Pulmonary artery endothelial cell (primary cell): ENCODE measurements at regions not wholly inside any gene's neighbourhood (a gene's known extent, or its start where the extent isn't known, plus 50 kb on each side); places are given as distances from the start of the nearest gene placed in this dataset.
A peak's percentile ranks its signal among the peaks of the same experiment; 100 is the strongest.
"Not testable (repeated sequence)": the region's sequence is repeated elsewhere in the genome, so short reads cannot be mapped to it uniquely, and the experiment has no call there.

Experiments used
- DNase-seq: peaks from one replicate; pipeline ENCODE4 v3.0.0-alpha.2; 2011; ENCODE audit warnings: low read depth, low spot score

DNA sequence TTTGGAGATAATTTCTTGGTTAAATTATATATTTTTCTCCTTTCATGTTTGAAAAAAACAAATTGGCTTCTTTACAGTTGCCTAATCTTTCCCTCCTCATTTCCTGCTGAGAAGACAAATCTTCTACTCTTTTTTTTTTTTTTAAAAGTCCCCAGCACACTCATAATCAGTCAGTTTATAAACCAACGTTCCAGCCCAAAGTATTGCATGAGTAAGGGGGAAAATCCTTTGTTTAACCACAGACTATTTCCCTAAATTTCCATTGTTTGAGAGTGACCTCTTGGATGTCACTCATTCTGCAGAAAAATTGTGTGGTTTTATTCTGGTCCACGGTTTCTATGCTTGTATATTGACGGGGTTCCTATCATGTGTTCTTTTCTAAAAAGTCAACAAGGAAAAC lies 55.1 kb upstream of the TLR4 start:
- no peak for DNase-seq

DNA sequence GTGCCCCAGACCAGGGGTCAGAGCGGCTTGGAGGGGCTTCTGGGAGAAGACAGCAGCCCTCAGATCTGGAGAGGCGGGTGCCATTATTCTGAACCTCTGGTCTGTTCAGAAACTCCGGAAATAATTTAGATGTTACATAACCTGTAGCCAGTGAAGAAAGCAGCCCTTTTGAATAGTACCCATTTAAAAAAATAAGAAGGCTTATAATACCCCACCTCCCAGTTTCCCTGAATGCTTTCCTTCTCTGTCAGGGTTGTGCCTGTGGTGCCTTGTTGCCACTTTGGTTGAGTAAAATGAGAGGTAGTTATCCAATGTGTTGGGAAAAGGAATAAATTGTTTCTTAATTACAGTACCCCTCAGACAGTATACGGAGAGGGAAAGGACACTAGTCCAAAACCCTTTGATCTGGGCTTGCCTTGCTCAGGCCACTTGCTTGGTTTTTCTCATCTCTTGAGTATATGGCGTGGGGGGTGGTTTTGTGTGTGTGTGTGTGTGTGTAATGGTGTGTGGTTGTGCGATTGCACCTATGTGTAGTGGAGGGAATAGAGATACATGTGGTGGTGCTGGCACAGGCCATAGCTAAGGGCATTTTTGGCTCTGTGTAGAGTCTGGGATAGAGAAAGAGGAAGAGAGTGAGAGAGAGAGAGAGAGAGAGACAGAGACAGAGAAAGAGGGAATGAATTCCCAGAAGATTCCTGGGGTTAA lies 59.1 kb upstream of the TLR4 start:
- DNase-seq: no peak

DNA sequence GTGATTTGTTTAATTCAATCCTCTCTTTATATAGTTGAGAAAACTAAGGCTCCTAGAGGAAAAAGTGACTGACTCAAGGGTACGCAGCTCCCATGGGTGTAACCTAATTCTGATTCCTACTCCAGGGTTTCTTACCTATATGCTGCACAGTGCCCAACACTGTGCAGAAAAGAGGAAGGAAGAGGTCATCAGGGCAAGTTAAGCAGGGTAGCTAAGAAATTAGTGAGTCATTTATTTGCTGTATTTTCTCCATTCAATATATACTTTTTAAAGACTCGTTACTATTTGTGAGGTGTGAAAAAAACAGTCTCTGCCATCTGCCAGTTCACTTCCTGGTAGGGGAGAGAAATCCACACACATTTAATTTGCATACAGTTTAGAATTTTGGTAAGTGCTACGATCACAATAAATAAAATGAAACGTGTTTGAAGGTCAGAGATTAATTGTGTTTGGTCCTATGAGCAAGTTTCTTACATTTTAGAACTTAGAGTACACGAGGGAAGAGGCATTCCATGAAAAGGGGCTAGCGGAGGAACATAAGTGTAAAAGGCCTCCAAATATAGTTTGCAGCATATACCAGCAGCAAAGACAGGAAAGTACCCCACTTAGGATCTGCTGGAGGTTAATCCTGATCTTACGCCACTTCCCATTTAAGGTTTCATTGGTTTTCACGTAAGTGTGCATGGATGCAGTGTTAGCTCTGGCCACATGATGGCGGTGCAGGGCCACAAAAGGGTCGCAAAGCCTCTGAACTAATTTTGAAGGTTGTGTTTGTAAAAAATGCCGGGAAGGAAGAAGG lies 59.9 kb upstream of the TLR4 start:
- peak; percentile 5 for DNase-seq

DNA sequence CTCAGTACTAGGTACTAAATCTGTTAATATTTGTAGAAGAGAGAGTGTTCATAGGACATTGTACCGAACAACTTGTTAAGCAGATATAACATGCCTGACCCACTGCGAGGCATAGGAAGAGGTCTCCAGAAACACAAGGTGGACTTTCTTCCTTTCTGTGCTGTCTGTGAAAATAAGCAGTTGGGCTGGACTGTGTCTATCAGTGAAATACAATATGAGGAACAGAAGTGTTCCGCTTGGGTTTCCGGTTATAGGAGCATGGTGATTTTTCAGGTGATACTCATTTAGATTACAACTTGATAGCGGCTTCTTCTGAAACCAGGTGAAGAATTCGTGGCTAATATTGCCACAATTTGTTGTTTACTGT lies 60.9 kb upstream of the TLR4 start:
- no peak for DNase-seq

DNA sequence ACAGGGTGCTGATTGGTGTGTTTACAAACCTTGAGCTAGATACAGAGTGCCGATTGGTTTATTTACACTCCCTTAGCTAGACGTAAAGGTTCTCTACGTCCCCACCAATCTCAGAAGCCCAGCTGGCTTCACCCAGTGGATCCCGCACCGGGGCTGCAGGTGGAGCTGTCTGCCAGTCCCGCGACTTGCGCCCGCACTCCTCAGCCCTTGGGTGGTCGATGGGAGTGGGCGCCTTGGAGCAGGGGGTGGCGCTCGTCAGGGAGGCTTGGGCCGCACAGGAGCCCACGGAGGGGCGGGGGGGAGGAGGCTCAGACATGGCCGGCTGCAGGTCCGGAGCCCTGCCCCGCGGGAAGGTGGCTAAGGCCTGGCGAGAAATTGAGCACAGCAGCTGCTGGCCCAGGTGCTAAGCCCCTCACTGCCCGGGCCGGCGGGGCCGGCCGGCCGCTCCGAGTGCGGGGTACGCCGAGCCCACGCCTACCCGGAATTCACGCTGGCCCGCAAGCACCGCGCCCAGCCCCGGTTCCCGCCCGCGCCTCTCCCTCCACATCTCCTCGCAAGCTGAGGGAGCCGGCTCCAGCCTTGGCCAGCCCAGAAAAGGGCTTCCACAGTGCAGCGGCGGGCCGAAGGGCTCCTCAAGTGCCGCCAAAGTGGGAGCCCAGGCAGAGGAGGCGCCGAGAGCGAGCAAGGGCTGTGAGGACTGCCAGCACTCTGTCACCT lies 61.5 kb upstream of the TLR4 start:
- not testable (repeated sequence) for DNase-seq

DNA sequence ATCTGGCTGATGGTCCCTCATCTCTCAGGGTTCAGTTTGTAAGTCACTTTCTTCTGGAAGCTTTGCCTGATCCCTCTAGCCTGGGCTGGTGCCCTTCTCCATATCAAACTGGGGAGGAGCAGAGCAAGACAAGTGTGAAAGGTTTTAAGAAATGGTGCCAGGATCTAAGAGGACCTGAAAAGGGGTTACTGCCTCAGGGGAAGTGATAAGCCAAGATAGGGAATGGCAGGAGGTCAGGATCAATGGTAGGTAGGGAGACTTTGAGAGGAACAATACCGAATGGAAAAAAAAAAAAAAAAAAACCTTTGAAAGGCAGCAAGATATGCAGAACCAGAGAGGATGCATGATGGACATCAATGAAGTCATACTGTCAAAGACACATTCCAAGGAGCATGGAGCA lies 67.5 kb upstream of the TLR4 start:
- DNase-seq: no peak

DNA sequence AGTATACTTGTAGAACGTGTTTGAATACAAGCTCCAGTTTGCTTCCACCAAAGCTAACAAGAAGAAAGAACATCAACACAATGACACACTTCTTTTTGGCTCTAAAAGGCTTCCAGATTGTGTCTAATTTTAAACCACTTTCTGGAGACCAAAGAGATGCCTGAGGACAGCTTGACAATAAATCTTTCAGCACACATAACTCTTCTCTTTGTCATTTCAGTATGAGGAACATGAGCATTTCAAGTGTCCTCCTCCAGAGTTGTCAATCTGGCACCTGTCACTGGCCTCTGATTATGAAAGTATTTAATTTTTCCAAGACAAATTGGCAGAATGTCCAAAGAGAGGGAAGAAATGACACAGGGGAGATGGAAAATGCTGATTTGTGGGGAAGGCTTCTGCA lies 79.0 kb upstream of the TLR4 start:
- DNase-seq: no peak

DNA sequence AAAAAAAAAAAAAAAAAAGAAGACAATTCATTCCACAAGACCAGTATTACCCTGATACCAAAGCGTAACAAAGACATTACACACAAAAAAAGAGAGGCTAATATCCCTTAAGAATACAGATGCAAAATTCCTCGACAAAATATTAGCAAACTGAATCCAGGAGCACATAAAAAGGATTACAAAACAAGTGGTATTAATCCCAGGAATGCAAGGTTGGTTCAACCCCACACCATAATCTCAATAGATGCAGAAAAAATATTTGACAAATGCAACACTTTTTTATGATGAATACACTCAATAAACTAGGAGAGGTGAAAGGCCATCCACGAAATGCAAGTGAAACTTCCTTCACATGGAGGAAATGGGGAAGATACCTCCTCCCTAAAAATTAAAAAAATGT lies 80.1 kb upstream of the TLR4 start:
- DNase-seq: no peak

DNA sequence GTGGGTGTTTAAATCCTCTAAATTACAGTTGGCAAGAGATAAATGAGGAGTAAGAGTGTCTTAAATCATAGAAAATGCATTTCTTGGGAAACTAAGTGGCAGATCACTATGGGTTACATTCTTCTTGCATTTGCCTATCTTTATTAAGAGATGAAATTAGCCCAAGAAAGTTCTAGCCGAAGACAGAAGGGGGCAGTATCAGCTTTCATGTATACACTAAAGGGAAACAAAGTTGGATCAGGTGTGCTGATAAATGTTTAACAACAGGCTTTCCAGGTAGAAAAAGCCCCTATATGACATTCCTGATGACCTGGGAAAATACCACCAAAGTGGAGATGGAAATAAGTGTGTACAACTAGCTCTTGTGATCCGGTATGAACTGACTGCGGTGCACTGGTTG lies 81.9 kb upstream of the TLR4 start:
- DNase-seq: no peak

DNA sequence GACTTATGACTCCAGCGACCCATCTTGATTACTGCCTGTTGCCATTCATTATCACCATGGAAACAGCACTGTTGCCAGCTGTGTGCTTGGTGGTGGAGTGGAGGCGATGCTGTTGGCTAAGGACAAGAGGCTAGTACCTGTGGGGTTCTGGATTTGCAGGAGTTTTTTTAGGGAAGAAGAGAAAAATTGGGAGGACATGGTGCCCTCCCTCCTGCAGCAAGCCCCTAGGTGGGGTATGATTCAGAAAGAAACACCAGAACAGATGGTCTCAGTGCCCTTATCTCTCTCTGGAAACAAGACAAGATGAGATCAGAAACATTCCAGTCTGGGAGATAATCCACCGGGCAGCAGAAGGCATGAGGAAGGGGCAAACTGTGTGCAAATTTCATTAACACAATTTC lies 87.8 kb upstream of the TLR4 start:
- DNase-seq: no peak

DNA sequence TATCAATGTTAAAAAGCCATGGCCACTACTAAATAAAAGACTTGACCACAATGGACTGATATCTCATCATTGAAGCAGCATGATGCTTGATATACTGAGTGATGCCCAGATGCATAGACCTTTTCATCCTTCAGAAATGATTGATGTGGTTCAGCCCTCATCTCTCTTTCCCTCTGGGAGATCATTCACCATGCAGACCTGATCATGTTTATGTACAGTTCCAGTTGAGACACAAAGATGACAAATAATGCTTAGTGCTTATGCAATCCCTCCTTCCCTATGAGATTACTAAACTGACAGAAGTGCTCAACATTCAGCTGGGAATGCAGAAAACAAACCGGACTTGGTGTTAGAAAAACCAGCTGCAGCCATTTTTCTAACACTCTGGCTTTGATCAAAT lies 91.9 kb upstream of the TLR4 start:
- no peak for DNase-seq

DNA sequence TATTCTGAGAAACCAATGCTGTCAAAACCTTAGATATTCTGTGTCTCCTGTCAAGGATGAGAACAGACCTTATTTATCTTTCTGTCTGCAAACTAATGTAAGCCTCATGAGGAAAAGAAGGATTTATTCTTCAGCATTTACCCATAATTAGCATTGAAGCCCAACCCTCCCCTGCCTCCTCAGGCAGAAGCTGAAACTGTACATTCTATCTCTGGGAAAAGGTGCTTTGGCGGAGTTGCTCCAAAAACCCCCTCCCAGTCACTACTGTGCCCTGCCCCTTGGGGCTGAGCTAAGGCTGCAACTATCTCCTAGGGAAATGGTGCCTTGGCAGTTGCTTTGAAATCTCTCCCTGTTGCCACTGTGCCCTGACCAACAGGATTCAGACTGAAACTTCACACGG lies 106.2 kb upstream of the TLR4 start:
- DNase-seq: no peak

DNA sequence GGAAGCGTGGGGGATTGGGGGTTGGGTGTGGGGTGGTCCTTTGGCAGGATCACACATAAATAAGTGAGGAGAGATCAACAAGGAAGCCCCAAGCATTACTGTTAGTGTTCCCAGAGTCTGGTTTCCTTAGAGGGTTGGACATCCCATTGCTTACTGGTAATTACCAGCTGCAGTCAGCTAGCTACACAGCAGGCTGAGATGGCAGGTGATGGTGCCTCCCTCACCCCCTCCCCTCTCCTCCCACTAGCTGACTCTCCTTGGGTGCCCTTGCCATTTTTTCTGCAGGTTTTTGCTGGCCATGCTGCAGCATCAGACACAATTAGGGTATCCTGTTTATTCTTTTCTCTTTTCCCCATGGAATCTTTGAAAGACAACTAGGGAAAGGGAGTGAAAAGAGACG lies 107.5 kb upstream of the TLR4 start:
- no peak for DNase-seq

DNA sequence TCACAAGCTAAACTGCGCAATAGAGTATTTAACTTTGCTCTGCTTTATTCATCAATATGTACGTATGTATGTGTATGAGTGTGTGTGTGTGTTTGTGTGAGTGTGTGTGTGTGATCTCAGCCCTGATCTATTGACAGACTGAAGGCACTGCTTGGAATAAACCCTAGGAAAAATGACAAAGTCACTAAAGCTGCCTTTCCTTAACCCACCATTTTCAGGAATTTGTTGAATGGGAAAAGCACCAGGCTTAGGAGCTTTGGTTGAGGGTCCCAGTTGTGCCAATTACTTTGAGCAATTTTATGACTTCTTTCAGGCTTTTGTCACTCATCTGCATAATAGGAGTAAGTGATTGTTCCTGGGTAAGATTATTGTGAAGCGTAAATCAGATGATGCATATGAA lies 108.6 kb upstream of the TLR4 start:
- DNase-seq: no peak

DNA sequence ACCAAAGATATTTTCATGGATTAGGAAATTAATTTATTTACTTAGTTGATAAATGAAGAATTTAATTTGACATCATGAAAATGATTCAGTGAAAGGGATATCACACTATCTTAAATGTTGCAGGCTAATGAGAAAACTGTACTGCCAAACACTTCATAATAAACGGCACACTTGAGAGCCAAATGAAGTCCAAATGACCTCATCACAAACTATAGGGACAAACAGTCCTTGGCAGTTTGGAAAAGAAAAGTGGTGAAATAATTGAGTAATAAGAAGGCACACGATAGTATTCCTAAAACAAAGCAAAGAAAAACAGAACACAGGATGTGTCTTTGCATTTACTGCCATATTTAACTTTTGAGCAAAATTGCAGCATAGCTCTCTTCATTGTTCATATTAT lies 116.9 kb upstream of the TLR4 start:
- DNase-seq: no peak

DNA sequence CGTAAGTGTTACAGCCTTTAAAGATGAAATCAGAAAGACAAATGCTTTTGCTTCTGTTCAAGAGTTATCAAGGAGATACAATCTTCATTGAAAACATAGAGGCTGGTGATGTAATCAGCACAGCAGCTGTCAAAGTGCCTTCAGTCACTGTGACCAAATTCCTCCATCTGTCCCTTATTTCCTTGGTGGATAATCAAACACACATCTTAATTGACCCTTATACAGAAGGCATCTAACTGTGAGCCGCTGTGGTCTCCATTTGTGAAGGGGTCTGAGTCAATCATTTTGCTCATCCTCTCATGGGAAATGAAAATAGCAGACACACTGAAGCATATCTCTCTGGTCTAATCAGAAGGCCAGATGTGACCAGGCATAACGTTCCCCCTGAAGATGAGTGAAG lies 130.1 kb upstream of the TLR4 start:
- DNase-seq: no peak

DNA sequence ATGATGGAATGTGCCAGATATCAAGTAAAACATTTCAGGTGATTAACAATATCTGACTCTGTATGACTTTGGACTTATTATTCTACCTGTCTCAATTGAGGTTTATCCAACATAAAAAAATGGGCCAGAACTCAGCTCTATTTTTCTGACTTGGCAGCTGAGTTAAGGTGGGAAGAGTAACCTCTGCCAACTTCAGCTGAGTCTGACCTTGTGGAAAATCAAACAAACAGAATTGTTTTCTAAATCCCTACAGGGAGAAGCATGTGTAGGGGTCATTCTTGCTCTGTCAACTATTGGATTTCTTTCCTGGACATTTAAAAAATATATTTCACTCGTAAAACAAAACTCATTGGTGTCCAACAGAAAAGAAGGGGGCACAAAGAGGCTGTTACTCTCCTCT lies 139.4 kb upstream of the TLR4 start:
- no peak for DNase-seq

DNA sequence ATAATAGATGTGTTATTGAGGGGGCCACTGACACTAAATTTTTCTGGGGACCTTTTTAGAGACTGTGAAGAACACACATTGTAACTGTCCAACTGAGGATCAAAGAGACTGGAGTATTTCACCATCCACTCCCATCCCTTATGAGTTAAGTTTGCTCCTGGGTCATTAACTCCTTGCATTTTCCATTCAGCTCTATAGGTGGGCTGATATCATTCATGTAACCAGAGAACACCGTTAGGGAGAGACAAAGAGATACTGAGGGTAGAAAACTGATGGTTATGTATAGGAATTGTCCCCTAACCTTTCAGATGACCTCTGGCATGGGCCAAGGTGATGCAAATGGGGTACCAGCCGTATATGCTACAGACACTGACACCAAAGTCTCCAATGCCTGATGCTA lies 142.4 kb upstream of the TLR4 start:
- DNase-seq: no peak

DNA sequence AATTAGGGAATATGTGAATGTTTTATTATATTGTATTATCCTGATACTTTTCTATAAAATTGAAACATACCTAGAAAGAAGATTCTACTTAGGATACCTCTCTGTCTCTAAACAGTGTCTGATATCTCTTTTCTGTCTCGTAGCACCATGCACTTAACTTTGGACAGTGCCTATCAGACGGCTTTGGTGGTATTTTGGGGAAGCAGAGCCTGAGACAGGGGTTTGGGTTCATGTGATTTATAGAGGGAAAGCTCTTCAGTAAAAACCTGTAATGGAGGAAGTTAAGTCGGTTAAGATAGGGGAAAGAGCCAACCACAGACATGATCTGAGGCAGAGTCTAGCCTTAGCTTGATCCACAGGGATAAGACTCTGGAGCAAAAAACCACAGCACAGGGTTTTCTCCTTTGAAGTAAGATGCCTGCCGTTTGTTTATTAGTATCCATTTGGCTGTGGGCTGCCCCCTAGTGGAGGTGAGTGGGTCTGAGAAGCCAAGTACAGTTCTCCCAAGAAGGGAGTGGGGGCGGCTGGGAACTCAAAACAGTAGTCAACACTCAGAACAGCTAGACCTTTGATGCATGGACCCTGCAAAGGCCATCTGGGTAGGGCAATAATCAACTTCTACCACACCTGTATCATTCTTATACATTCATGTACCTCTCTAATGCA lies 141.2 kb upstream of the ASTN2 start:
- DNase-seq: peak; percentile 10

DNA sequence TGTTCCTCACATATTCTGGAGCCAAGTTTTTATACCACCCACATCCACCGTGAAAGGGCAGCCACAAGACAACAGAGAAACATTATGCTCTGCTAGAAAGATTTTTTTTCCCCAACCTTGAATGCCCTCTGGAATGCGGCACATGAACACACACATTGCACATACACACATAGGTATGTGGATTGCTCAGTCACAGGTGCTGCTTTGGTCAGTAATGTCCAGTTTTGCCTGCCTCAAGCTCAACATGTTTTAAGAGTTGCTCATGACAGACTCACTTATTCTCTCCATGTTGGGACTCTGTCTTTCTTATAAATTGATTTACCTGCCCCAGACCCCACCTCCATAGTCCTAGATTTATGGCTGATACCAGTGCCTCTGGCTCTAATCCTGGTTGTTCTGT lies 138.0 kb upstream of the ASTN2 start:
- no peak for DNase-seq

DNA sequence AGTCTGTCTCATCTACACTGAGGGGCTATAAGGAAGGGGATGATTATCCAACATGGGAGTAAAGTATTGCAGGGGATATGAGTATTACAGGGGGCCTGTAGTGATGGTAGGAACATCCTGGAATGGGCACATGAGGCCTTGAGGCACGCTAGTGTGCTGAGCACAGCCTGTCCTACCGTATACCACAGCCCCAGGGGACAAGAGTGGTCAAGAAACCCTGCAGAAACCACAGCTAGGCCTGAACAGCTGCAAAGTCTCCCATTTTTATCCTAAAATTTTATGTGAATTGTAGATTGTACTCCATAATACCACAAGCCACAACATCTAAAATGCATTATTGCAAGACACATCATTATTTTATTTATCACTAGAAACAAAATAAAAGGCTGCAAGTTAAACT lies 136.3 kb upstream of the ASTN2 start:
- DNase-seq: no peak

DNA sequence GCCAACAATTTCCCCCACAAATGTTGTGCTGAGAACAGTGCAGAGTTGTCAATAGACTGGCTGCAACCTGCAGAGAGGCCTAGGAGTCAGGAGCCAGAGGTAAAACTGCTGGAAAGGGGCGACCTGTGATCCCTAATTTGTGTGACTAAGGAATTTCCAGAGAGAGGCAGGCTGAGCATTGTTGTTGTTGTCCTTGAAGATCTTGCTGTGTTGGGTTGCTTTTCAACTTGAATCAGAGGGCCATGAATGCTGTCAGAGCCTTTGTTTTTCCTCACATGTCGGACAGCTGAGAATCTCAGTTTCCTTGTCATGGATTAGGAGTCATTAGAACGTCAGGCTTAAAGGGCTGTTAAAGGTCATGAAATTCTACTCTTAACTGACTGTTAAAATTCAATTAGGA lies 134.6 kb upstream of the ASTN2 start:
- no peak for DNase-seq
